Neural progenitor cell (in vitro differentiated cells): ENCODE measurements at regions not wholly inside any gene's neighbourhood (a gene's known extent, or its start where the extent isn't known, plus 50 kb on each side); places are given as distances from the start of the nearest gene placed in this dataset.

Source experiments
- CTCF ChIP-seq: fragments of 200-600 bp; sonication (generic); IDR thresholded peaks from 2 replicates; pipeline ENCODE4 v1.5.1; 2017; ENCODE audit warnings: antibody characterized with exemption, mild to moderate bottlenecking
- EZH2 ChIP-seq: fragments of 200-600 bp; sonication (generic); IDR thresholded peaks from 2 replicates; pipeline ENCODE4 v1.6.1; 2017; ENCODE audit warnings: antibody characterized with exemption, mild to moderate bottlenecking, moderate library complexity

GRCh38 chr6:93069856-93070255 lies 349.5 kb downstream of the EPHA7 start:
- no peak for TF ChIP-seq CTCF
- TF ChIP-seq EZH2, result no peak
